Karpas-422 (cell line): ENCODE measurements at regions not wholly inside any gene's neighbourhood (a gene's known extent, or its start where the extent isn't known, plus 50 kb on each side); places are given as distances from the start of the nearest gene placed in this dataset.
A peak's percentile ranks its signal among the peaks of the same experiment; 100 is the strongest.
"Not testable (repeated sequence)": the region's sequence is repeated elsewhere in the genome, so short reads cannot be mapped to it uniquely, and the experiment has no call there.

Experiments used
- DNase-seq: peaks from one replicate; pipeline ENCODE4 v3.0.0-alpha.2; 2015
- H2AFZ ChIP-seq: fragments of 200-600 bp; sonication (generic); 2 replicates; pipeline ENCODE4 v1.6.1; 2014; ENCODE audit warnings: antibody characterized with exemption, low read length, mixed read lengths
- H3K27ac ChIP-seq: fragments of 200-600 bp; sonication (generic); 2 replicates; pipeline ENCODE4 v1.5.1; 2014; ENCODE audit warnings: mild to moderate bottlenecking, low read length, moderate library complexity
- H3K27me3 ChIP-seq: fragments of 200-600 bp; sonication (generic); 2 replicates; pipeline ENCODE4 v1.6.1; 2014; ENCODE audit warnings: low read length, mixed read lengths
- H3K36me3 ChIP-seq: fragments of 200-600 bp; sonication (generic); 2 replicates; pipeline ENCODE4 v1.6.1; 2014; ENCODE audit warnings: low read length, mixed read lengths; ENCODE audit not compliant: insufficient read depth
- H3K4me1 ChIP-seq: fragments of 200-600 bp; sonication (generic); 2 replicates; pipeline ENCODE4 v1.6.1; 2014; ENCODE audit warnings: mild to moderate bottlenecking, low read length, mixed read lengths
- H3K4me2 ChIP-seq: fragments of 200-600 bp; sonication (generic); 2 replicates; pipeline ENCODE4 v1.6.1; 2014; ENCODE audit warnings: low read length, low read depth, mild to moderate bottlenecking; ENCODE audit not compliant: poor library complexity, severe bottlenecking
- H3K4me3 ChIP-seq: fragments of 200-600 bp; sonication (generic); 2 replicates; pipeline ENCODE4 v1.5.1; 2014; ENCODE audit warnings: mild to moderate bottlenecking, antibody characterized with exemption, low read length, mixed read lengths
- H3K79me2 ChIP-seq: fragments of 200-600 bp; sonication (generic); 2 replicates; pipeline ENCODE4 v1.6.1; 2014; ENCODE audit warnings: mild to moderate bottlenecking, low read length, mixed read lengths
- H3K9ac ChIP-seq: fragments of 200-600 bp; sonication (generic); 2 replicates; pipeline ENCODE4 v1.6.0; 2014; ENCODE audit warnings: low read length
- H3K9me2 ChIP-seq: fragments of 200-600 bp; sonication (generic), shearing (Covaris generic); replicated peaks from 2 replicates; pipeline ENCODE4 v1.6.0; 2014; ENCODE audit warnings: mild to moderate bottlenecking, low read length, moderate library complexity; ENCODE audit not compliant: insufficient read depth
- H3K9me3 ChIP-seq: fragments of 300-700, 200-600 bp; sonication (generic); 2 replicates; pipeline ENCODE4 v1.6.1; 2014; ENCODE audit warnings: low read length, mixed read lengths
- H4K20me1 ChIP-seq: fragments of 200-600 bp; sonication (generic); 2 replicates; pipeline ENCODE4 v1.6.1; 2014; ENCODE audit warnings: mild to moderate bottlenecking, antibody characterized with exemption, low read length, low read depth; ENCODE audit not compliant: insufficient read depth

GRCh38 chr3:137131081-137131480, 173.3 kb downstream of the IL20RB start:
- H2AFZ ChIP-seq: no peak overlapping the region
- 0 out of 2 replicates have a peak, but pooled peaks cover 2% of the 10 kb centered on the region for H3K27me3 ChIP-seq
- no peaks in the 10 kb centered on the region for H4K20me1 ChIP-seq
- H3K9me3 ChIP-seq: no peaks in the 10 kb centered on the region
- no peak overlapping the region for H3K4me2 ChIP-seq
- no peak overlapping the region for H3K9ac ChIP-seq
- DNase-seq: no peak
- H3K79me2 ChIP-seq: no peaks in the 10 kb centered on the region
- H3K27ac ChIP-seq: no peak overlapping the region
- H3K4me3 ChIP-seq: no peak overlapping the region
- no peaks in the 10 kb centered on the region for H3K36me3 ChIP-seq
- no peaks in the 10 kb centered on the region for H3K9me2 ChIP-seq
- H3K4me1 ChIP-seq: no peaks in the 10 kb centered on the region

- Histone ChIP-seq H3K27ac (no peak overlapping the region), H3K36me3 (no peaks in the 10 kb centered on the region), H3K27me3 (0 out of 2 replicates have a peak, but pooled peaks cover 2% of the 10 kb centered on the region), H3K4me2 (no peak overlapping the region), H4K20me1 (no peaks in the 10 kb centered on the region), H3K79me2 (no peaks in the 10 kb centered on the region), H3K9me2 (no peaks in the 10 kb centered on the region), H3K4me1 (no peaks in the 10 kb centered on the region), H3K4me3 (no peak overlapping the region), H3K9ac (no peak overlapping the region), H2AFZ (no peak overlapping the region), H3K9me3 (no peaks in the 10 kb centered on the region)
- no peak for DNase-seq
Observed at GRCh38 chr3:137134431-137134830, 176.6 kb downstream of the IL20RB start.

- DNase-seq: no peak
- Histone ChIP-seq H3K9me3 (no peaks in the 10 kb centered on the region), H2AFZ (no peak overlapping the region), H3K27me3 (no peaks in the 10 kb centered on the region; the same call in 1 of the 2 replicates), H3K4me1 (no peaks in the 10 kb centered on the region), H3K79me2 (no peaks in the 10 kb centered on the region), H3K4me2 (no peak overlapping the region), H3K4me3 (no peak overlapping the region), H3K9me2 (no peaks in the 10 kb centered on the region), H4K20me1 (no peaks in the 10 kb centered on the region), H3K27ac (no peak overlapping the region), H3K36me3 (no peaks in the 10 kb centered on the region), H3K9ac (no peak overlapping the region)
Observed at GRCh38 chr3:137148406-137148805, 190.6 kb downstream of the IL20RB start.

- Histone ChIP-seq H3K9ac (no peak overlapping the region), H3K9me3 (no peaks in the 10 kb centered on the region), H4K20me1 (no peaks in the 10 kb centered on the region), H3K4me2 (no peak overlapping the region), H3K36me3 (no peaks in the 10 kb centered on the region), H3K4me3 (no peak overlapping the region), H3K4me1 (no peaks in the 10 kb centered on the region), H3K27ac (no peak overlapping the region), H3K79me2 (no peaks in the 10 kb centered on the region), H2AFZ (no peak overlapping the region), H3K9me2 (no peaks in the 10 kb centered on the region), H3K27me3 (no peaks in the 10 kb centered on the region; the same call in 1 of the 2 replicates)
- DNase-seq: no peak
Observed at GRCh38 chr3:137148917-137149316, 191.1 kb downstream of the IL20RB start.

GRCh38 chr3:137150825-137151224, 193.0 kb downstream of the IL20RB start:
- Histone ChIP-seq H3K9me3 (no peaks in the 10 kb centered on the region), H4K20me1 (no peaks in the 10 kb centered on the region), H3K79me2 (no peaks in the 10 kb centered on the region), H3K27me3 (no peaks in the 10 kb centered on the region; the same call in 1 of the 2 replicates), H2AFZ (no peak overlapping the region), H3K9ac (no peak overlapping the region), H3K4me2 (no peak overlapping the region), H3K36me3 (no peaks in the 10 kb centered on the region), H3K27ac (no peak overlapping the region), H3K9me2 (no peaks in the 10 kb centered on the region), H3K4me1 (no peaks in the 10 kb centered on the region), H3K4me3 (no peak overlapping the region)
- DNase-seq: no peak

GRCh38 chr3:137153046-137153445, 195.3 kb downstream of the IL20RB start:
- H3K9me3 ChIP-seq, H3K9me2 ChIP-seq, H4K20me1 ChIP-seq, H3K36me3 ChIP-seq, H3K79me2 ChIP-seq, H3K4me3 ChIP-seq, H3K4me2 ChIP-seq, H2AFZ ChIP-seq, H3K27me3 ChIP-seq, H3K4me1 ChIP-seq, H3K27ac ChIP-seq, H3K9ac ChIP-seq: not testable (repeated sequence)
- DNase-seq: peak; percentile 58

GRCh38 chr3:137163241-137163871, 205.6 kb downstream of the IL20RB start:
- no peaks in the 10 kb centered on the region for H4K20me1 ChIP-seq
- no peaks in the 10 kb centered on the region for H3K79me2 ChIP-seq
- no peak overlapping the region for H3K27ac ChIP-seq
- no peaks in the 10 kb centered on the region for H3K4me1 ChIP-seq
- no peaks in the 10 kb centered on the region for H3K36me3 ChIP-seq
- H3K9me3 ChIP-seq: no peaks in the 10 kb centered on the region
- no peak overlapping the region for H3K4me2 ChIP-seq
- no peaks in the 10 kb centered on the region for H3K9me2 ChIP-seq
- no peak overlapping the region for H2AFZ ChIP-seq
- H3K27me3 ChIP-seq: no peaks in the 10 kb centered on the region
- no peak overlapping the region for H3K4me3 ChIP-seq
- H3K9ac ChIP-seq: no peak overlapping the region
- DNase-seq: no peak

GRCh38 chr3:137163958-137164357, 206.2 kb downstream of the IL20RB start:
- DNase-seq: no peak
- no peak overlapping the region for H2AFZ ChIP-seq
- no peak overlapping the region for H3K27ac ChIP-seq
- H3K9me2 ChIP-seq: no peaks in the 10 kb centered on the region
- no peaks in the 10 kb centered on the region for H3K79me2 ChIP-seq
- no peaks in the 10 kb centered on the region for H3K9me3 ChIP-seq
- H3K36me3 ChIP-seq: no peaks in the 10 kb centered on the region
- no peak overlapping the region for H3K4me3 ChIP-seq
- no peak overlapping the region for H3K9ac ChIP-seq
- H3K27me3 ChIP-seq: no peaks in the 10 kb centered on the region
- no peak overlapping the region for H3K4me2 ChIP-seq
- H3K4me1 ChIP-seq: no peaks in the 10 kb centered on the region
- no peaks in the 10 kb centered on the region for H4K20me1 ChIP-seq
